RKO (cell line): ENCODE measurements at regions not wholly inside any gene's neighbourhood (a gene's known extent, or its start where the extent isn't known, plus 50 kb on each side); places are given as distances from the start of the nearest gene placed in this dataset.

Experiments used
- DNase-seq: peaks from one replicate; pipeline ENCODE4 v3.0.0-alpha.2; 2016; ENCODE audit warnings: low spot score

- DNase-seq, result no peak
Observed at GRCh38 chr9:86830356-86830755, 117.0 kb downstream of the GAS1 start.

- DNase-seq, result no peak
Observed at GRCh38 chr9:86829496-86830046, 117.7 kb downstream of the GAS1 start.

- DNase-seq, result no peak
Observed at GRCh38 chr9:86828631-86829030, 118.7 kb downstream of the GAS1 start.

- no peak for DNase-seq
Observed at GRCh38 chr9:86827893-86828292, 119.4 kb downstream of the GAS1 start.

- no peak for DNase-seq
Observed at GRCh38 chr9:86825299-86825698, 122.0 kb downstream of the GAS1 start.

- DNase-seq, result no peak
Observed at GRCh38 chr9:86822006-86822801, 125.1 kb downstream of the GAS1 start.

GRCh38 chr9:86821006-86821845 lies 126.1 kb downstream of the GAS1 start:
- DNase-seq, result no peak

- DNase-seq, result no peak
Observed at GRCh38 chr9:86819552-86819951, 127.8 kb downstream of the GAS1 start.

- DNase-seq, result no peak
Observed at GRCh38 chr9:86818636-86819035, 128.7 kb downstream of the GAS1 start.

- DNase-seq, result no peak
Observed at GRCh38 chr9:86816868-86817267, 130.4 kb downstream of the GAS1 start.

- DNase-seq, result no peak
Observed at GRCh38 chr9:86816366-86816765, 130.9 kb downstream of the GAS1 start.

- no peak for DNase-seq
Observed at GRCh38 chr9:86812616-86813015, 134.7 kb downstream of the GAS1 start.

- no peak for DNase-seq
Observed at GRCh38 chr9:86809759-86810367, 137.4 kb downstream of the GAS1 start.

- no peak for DNase-seq
Observed at GRCh38 chr9:86809151-86809550, 138.2 kb downstream of the GAS1 start.

- DNase-seq, result no peak
Observed at GRCh38 chr9:86807367-86807976, 139.8 kb downstream of the GAS1 start.

- DNase-seq, result no peak
Observed at GRCh38 chr9:86804011-86804410, 143.3 kb downstream of the GAS1 start.

GRCh38 chr9:86802900-86803673 lies 144.2 kb downstream of the GAS1 start:
- DNase-seq, result no peak

- no peak for DNase-seq
Observed at GRCh38 chr9:86801246-86801645, 146.1 kb downstream of the GAS1 start.

- DNase-seq, result no peak
Observed at GRCh38 chr9:86800681-86801080, 146.6 kb downstream of the GAS1 start.

GRCh38 chr9:86798966-86799365 lies 148.3 kb downstream of the GAS1 start:
- DNase-seq, result no peak

- DNase-seq, result no peak
Observed at GRCh38 chr9:86796666-86797065, 150.6 kb downstream of the GAS1 start.
